Posterior vena cava (tissue), 2 donors: ENCODE measurements at regions not wholly inside any gene's neighbourhood (a gene's known extent, or its start where the extent isn't known, plus 50 kb on each side); places are given as distances from the start of the nearest gene placed in this dataset.
"Not testable (repeated sequence)": the region's sequence is repeated elsewhere in the genome, so short reads cannot be mapped to it uniquely, and the experiment has no call there.

ENCODE experiments used
- DNase-seq: peaks from one replicate; pipeline ENCODE4 v3.0.0-alpha.2; 2020; ENCODE audit warnings: low spot score
- intact Hi-C, 2 donors: fragments of 100-400 bp; cut with DNase I; formaldehyde crosslinking; loops; one replicate each; pipeline versions ENCODE4 v1.14.1 to v1.14.2; 2022 to 2023
- donor health status: DM: yes; HTN: yes; CAD: no.
- donor health status: DM: yes; HTN: yes; CAD: no.

DNA sequence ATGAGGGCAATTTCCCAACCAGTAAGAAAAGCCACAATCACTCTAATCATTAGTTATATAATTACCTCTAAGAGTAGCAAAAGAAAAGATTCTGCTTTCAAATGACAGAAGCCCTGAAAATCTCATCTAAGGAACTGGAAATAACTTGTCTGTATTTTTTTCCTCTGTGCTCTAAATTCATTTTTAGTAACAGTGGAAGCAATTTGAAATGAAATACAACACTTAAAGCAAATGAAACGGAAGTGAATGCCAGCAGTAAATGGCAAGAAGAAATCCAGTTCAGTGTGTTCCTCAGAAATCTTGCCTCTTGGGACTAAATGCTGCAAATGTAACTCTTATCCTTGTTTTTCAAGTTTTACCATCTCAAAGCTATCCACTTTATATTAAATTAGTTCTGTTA is 294.9 kb downstream of the TAF11L14 start:
- no peak for DNase-seq
- intact Hi-C loops: no loop called here

DNA sequence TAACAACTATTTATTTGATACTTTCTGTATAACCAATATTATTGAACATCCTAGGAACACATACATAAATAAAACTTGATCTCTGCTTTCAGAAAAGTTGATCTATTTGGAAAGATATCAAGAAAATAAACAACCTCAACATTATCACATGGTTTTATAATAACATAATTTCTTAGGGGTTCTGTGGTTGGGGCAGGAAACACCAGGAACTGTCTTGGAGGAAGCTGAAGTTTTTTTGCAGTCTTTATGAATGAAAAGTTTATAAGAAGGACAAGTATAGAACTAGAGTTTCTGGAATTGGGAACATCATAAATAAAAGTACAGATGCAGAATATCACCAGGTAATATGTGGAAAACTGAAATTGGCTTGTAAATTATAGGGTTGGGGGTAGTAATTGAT is 296.1 kb downstream of the TAF11L14 start:
- intact Hi-C loops: no loop called here
- DNase-seq: no peak

DNA sequence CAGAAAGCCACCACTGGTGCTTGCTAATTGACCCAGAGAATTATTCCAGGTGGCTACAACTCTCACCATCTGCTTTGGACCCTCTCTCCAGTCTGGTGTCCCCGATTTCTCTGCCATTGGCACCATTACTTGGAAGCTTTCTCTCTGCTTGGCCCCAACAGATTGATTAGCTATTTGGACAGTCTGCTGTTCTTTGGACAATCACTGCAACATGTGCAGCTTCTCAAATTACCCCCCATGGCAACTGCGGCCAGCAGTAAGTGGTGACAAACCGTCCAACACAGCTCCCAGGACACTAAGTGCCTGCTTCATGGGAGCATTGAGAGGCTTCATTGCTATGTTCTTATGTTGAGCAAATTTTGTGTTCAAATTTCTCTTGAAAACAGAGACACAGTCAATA is 309.8 kb downstream of the TAF11L14 start:
- intact Hi-C loops: no loop called here

DNA sequence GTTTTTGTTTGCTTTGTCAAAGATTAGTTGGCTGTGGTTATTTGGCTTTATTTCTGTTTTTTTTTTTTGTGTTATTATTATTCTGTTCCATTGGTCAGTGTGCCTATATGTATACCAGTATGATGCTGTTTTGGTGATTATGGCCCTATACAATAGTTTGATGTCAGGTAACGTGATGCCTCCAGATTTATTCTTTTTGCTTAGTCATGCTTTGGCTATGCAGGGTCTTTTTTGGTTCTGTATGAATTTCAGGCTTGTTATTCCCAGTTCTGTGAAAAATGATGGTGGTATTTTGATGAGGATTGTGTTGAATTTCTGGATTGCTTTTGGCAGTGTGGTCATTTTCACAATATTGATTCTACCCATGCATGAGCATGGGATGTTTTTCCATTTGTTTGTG is 312.8 kb downstream of the TAF11L14 start:
- intact Hi-C loops: no loop called here
- DNase-seq: no peak

More for the DNA sequence above, 309.8 kb downstream of the TAF11L14 start:
- DNase-seq: no peak

DNA sequence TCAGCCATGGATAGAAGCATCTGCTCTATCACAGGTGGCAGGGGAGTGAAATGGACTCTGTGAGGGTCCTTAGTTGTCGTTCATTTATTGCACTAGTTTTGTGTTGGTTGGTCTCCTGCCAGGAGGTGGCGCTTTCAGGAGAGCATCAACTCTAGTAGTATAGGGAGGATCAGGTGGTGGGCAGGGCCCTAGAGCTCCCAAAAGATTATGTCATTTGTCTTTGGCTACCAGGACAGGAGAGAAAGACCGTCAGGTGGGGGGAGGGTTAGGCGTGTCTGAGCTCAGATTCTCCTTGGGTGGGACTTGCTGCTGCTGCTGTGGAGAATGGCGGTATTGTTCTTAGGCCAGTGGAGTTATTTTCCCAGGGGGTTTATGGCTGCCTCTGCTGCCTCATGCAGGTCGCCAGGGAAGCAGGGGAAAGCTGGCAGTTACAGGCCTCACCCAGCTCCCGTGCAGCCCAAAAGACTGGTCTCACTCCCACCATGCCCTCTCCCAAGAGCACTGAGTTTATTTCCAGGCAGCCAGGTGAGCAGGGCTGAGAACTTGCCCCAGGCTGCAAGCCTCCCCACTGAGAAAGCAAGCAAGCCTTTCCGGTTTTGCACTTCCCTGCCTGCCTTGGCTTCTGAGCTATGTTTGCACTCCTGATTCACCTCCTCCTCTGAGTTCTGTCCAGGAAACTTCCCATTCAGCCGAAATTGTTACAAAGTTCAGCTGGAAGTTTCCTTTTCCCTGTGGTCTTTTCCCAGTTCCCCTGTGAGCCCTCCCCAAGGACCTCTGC is 317.3 kb downstream of the TAF11L14 start:
- no peak for DNase-seq
- intact Hi-C loops: no loop called here

DNA sequence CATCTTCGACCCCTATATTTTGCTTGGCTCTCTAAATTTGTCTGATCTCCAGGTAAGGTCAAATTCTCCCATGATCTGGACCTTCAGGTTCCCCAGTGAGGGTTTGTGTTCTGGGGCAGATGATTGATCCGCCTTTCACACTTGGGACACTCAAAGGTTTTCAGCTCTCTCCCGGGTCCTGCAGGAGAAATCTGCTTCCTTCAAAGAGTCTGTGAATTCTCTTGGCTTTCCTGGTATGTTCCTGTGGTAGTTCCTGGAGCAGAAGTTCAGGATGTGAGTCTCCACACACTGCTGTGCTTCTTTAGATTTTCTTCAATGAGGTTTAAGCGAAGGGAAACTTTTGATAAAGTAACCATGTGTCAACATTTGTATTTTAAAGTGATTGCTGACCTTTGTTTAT is 318.0 kb downstream of the TAF11L14 start:
- no peak for DNase-seq

DNA sequence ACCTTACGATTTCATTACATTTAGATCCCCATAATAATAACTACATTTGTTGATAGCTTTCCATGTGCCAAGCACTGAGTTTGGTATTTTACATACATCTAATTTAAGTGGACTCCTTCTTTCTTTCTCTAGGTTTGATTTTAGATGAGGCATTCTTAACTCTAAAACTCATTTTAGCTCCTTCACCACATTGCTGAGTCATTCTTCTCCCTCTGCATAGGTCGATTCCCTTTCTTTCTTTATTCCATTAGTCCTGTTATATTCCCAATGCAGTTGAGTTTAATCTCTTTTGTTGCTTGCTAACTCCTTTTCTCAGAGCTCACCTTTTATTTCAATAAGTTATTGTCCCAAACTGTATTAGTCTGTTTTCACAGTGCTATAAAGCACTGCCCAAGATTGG is 329.8 kb downstream of the TAF11L14 start:
- DNase-seq: no peak
- intact Hi-C loops: no loop called here

More for the DNA sequence above, 318.0 kb downstream of the TAF11L14 start:
- intact Hi-C loops: no loop called here

DNA sequence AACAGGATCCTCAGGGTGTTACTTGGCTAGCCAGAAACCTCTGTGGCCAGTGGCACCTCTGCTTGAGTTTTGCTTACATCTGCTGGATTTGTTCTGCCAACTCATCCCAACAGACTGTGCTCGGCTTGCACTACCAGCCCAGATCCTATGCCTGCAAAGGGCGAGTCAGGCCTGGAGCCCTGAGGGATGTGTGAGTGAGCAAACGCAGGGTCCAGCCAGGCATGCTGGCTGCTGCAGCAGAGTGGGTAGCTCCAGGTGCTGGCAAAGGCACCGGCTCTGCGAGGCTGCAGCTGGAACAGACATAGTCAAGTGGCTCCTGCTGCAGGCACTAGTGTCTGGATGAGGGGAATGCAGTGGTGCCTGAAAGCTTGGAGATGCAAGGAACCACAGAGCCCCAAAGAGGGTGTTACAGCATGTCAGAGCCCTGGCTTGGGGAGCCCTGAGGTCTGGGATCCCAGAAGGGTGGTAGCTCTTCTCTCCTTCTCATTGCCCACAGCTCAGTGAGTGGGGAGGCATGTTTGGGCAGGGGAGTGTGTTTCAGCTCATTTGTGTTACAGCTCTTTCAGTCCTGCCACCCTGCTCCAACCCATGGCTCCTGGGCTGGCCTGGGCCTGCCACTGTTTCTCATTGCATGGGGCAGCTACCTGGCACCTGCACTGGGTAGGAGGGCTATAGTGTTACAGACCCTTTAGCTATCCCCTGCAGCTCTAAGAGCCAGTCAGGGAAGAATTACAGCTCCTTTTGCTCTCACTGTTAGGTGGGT is 332.6 kb downstream of the TAF11L14 start:
- intact Hi-C loops: no loop called here
- DNase-seq: no peak

DNA sequence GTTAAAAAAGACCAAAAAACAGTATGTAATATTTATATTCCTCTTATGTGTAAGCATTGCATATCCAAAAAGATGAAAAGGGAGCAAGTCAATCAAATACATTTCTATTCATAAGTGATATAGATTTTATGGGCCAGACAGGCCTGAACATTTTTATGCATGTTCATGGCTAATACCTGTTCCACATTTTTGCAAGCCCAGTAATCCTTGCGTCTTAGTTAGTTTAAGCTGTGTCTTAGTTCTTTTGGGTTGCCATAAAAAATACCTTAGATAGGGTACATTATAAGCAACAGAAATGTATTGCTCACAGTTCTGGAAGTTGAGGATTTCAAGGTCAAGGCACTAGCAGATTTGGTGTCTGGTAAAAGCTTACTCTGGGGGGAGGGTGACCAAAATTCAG is 342.1 kb downstream of the TAF11L14 start:
- DNase-seq: no peak
- intact Hi-C loops: no loop called here

DNA sequence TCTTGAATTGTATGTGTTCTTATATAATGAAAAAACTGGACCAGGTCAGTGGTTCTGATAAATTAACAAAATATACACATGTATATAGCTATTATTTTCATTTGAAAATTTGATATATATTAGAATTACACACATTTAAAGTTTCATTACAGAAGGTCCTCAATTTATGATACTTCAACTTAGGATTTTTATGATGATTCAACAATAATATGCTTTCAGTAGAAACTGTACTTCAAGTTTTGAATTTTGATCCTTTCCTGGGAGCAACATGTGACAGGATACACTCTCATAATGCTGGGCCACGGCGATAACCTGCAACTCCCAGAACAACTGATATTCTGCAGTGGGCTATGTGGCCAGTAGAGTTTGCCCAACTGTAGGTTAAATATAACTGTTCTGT is 344.7 kb downstream of the TAF11L14 start:
- no peak for DNase-seq
- intact Hi-C loops: no loop called here

DNA sequence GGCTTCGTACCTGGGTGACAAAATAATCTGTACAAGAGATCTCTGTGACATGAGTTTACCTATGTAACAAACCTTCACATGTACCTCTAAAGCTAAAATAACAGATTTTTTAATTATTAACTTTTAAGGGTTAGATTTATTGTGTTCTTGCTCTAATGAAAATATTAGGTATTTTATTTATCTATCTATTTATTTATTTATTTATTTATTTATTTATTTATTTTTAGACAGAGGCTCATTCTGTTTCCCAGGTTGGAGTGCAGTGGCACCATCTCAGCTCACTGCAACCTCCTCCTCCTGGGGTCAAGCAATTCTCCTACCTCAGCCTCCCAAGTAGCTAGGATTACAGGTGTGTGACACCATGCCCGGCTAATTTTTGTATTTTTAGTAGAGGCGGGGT is 348.4 kb downstream of the TAF11L14 start:
- intact Hi-C loops, DNase-seq: not testable (repeated sequence)

DNA sequence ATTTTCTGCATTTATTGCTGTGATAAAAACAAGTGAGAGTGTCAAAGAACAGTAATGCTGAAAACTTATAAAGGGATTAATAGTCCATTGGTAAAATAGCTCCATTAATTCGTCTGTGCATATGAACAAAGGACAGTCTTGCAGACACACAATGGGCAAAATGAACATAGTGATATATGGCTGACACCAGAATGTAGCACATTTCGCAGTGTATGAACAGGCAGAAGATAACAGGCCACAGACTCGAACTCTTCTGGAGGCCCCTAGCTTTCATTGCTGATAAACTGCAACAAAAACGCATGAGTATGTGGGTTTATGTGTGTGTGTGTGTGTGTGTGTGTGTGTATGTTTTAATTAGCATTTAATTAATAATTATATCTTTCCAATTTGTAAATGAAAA is 354.8 kb downstream of the TAF11L14 start:
- intact Hi-C loops: no loop called here
- DNase-seq: no peak

DNA sequence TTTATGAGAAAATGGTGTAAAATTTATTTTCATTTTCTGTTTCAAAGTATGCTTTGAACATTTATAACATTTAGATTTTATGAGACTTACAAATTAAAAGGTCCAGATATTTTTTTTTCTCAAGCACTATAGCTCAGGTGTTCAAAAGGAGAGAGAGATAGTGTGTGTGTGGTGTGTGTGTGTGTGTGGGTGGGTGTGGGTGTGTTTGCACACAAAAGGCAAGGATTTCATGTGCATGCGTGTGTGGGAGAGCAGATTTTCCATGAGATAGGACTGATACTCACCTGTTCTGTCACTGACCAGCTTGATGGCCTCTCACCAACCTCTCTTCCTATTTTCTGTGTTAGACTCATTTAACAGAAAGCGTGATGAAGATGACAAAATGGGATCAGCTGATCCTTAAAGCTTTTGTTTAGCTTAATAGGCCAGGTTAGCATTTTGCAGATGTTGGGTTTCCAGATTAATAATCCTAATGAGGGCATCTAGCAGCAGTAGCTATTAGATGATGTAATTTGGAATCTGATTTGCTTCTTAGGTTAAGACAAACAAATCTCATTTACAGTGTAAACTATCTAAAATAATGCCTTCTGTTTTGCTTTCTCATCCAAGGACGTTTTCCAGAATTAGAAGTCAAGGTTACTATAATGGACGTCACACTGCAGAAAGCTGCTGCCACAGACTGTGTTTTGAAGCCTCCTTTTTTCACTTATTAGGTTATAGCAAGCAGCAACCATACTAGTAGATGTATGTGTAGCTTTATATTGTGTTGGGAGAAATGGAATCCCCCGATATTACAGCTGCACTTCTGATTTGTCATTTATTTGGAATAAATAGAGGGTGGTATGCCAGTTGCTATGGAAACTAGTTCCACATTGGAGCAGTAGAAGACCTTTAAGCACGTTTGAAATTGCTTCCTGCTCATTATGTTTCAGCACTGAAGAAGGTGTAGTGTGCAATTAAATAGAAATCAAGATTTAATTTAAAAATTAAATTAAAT is 355.6 kb downstream of the TAF11L14 start:
- intact Hi-C loops: no loop called here
- no peak for DNase-seq

DNA sequence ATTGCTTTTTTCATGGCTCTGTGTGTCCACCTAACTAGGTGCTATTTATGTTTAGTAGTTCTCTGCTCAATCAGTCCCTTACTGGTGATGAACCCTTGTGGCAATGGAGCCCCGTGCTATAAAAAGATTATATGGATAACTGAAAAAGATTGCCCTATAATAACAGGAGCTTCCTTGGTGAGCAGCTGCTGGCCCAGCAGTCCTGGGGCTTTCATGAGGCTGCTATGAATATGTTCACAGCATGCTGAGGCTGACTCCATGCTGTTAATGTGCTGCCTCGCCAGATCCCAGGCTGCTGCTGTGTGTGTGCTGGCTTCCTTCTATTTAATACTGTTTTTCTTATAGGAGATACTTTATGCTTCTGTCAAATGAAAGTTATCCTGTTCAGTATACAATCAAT is 357.5 kb downstream of the TAF11L14 start:
- no peak for DNase-seq
- intact Hi-C loops: no loop called here

DNA sequence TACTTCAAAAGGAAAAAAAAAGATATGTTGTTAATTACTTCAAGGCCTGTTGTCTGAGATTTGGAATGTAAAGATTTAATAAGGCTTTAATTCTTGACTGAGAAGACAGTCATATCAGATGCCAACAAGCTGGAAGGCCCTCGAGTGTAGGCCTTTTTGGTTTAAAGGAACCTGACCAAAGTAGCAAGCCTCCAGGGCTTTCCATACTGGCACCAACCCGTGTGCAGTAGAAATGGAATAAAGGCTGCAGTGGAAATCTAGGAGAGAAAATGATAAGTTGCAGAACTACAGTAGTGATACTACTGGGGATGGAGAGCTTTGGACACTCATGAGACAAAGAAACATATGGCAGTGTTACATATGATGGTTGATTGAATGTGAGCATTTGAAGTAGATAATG is 358.0 kb downstream of the TAF11L14 start:
- intact Hi-C loops: no loop called here
- DNase-seq: no peak

DNA sequence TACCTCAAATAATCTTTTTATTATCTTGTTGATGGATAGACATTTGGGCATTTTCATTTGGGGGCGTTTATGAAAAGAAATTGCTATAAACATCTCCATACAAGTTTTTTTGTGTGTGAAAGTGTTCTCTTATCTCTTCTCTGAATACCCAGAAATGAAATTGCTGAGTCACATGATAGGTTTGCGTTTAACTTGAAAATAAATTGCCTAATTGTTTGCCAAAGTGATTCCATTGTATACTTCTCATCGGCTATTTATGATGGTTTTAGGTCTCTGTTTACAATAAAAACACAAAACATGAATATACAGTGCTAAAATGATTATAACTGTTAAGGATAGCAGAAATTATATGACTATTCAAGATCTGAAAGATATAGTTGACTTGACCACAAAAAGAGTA is 361.7 kb downstream of the TAF11L14 start:
- DNase-seq: no peak
- intact Hi-C loops: no loop called here

DNA sequence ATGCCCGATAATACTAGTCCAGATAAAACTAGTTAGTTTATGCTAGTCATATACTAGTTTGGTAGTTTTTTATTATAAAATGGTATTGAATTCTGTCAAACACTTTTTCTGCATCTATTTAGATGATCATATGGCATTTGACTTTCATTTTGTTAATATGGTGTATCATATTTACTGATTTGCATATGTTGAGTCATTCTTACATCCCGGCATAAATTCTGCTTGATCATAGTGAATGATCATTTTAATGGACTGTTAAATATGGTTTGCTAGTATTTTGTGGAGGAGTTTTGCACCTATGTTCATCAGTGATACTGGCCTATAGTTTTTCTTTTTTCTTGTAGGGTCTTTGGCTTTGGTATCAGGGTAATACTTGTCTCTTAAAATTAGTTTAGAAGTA is 365.6 kb downstream of the TAF11L14 start:
- intact Hi-C loops: no loop called here
- DNase-seq: no peak

DNA sequence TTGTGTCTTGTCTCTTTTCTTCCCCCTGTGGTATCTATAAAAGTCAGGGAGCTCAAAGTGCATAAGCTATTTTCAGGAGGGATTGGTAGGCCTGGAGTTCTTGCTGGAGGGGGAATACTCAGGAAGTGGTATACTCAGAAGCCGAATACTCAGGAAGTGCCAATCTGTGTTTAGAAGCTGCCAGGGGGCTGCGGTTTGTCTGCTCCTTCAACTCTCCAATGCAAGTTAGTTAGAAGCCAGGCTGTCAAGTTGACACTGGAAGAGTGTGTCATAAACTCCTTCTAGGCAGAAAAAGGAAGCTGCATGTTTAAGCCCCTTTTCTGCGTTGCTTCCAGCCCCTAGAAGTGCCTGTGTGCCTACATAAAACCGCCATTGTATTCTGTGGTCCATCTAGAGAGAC is 366.5 kb downstream of the TAF11L14 start:
- no peak for DNase-seq
- intact Hi-C loops: no loop called here

DNA sequence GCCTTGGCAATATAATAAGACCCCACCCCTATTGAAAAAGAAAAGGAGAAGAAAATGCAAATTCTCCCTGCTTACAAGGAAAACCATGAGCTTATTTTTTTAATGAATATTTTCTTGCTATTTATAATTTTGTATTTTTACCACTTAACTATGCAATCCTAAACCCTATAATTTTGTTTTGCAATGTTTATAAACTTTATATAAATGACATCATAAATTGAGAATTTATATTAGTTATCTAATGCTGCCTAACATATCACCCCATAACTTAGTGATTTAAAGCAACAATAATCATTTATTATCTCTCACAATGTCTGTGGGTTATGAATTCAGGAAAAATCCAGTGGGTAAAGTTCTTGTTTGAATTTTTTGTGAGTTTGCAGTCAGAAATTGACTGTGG is 369.1 kb downstream of the TAF11L14 start:
- no peak for DNase-seq
- intact Hi-C loops: no loop called here

DNA sequence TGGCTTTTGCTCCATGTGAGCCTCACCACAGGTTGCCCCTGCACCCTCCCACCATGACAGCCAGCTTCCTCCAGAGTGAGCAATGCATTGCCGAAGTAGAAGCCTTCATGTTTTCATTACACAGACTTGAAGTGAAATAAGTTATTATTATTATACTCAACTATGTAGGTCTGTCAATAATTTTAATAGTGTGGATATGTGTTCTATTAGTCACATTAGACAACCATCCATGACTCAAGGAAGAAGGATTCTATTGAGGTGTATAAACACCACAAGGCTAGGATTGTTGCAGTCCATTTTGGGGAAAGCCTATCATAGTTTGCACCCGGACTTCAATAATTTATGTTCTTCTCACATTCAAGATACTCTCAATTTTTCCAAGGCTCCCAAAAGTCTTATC is 369.5 kb downstream of the TAF11L14 start:
- DNase-seq: no peak
- intact Hi-C loops: no loop called here
